GM23338 (cell line): ENCODE measurements at regions not wholly inside any gene's neighbourhood (a gene's known extent, or its start where the extent isn't known, plus 50 kb on each side); places are given as distances from the start of the nearest gene placed in this dataset.

Experiments
- CREB1 ChIP-seq: fragments of 250-450 bp; sonication (Bioruptor Pico); IDR thresholded peaks from 2 replicates; pipeline ENCODE4 v1.5.0; 2020; ENCODE audit warnings: low read depth, mild to moderate bottlenecking, moderate library complexity
- CTCF ChIP-seq, 2 experiments: fragments of 200-600 bp in 1 of 2; sonication (generic) in 1 of 2; conservative IDR thresholded peaks; 2 replicates each; pipeline versions ENCODE4 v1.5.1 to v1.6.1; 2016 to 2017; ENCODE audit warnings: antibody characterized with exemption in 2 of 2, low read depth in 2 of 2, mild to moderate bottlenecking in 2 of 2, moderate library complexity in 1 of 2
- ETS1 ChIP-seq: IDR thresholded peaks from 2 replicates; pipeline ENCODE4 v1.6.1; 2016; ENCODE audit warnings: antibody characterized with exemption
- EZH2 ChIP-seq: fragments of 200-600 bp; sonication (generic); IDR thresholded peaks from one replicate; pipeline ENCODE4 v1.8.0; 2017; ENCODE audit warnings: antibody characterized with exemption, mild to moderate bottlenecking, low read depth; ENCODE audit not compliant: unreplicated experiment
- EZH2phosphoT487 ChIP-seq: fragments of 200-600 bp; sonication (generic); IDR thresholded peaks from one replicate; pipeline ENCODE4 v1.8.1; 2018; ENCODE audit warnings: antibody characterized with exemption; ENCODE audit not compliant: unreplicated experiment
- JUNB ChIP-seq: IDR thresholded peaks from one replicate; pipeline ENCODE4 v1.6.1; 2016; ENCODE audit warnings: antibody characterized with exemption; ENCODE audit not compliant: unreplicated experiment
- NANOG ChIP-seq: IDR thresholded peaks from 2 replicates; pipeline ENCODE4 v1.6.1; 2016; ENCODE audit warnings: antibody characterized with exemption, borderline replicate concordance
- POLR2AphosphoS5 ChIP-seq: IDR thresholded peaks from 2 replicates; pipeline ENCODE4 v1.6.1; 2016; ENCODE audit warnings: antibody characterized with exemption, low read depth
- REST ChIP-seq: IDR thresholded peaks from one replicate; pipeline ENCODE4 v1.6.1; 2018; ENCODE audit warnings: antibody characterized with exemption; ENCODE audit not compliant: unreplicated experiment
- STAT1 ChIP-seq: IDR thresholded peaks from one replicate; pipeline ENCODE4 v1.6.1; 2016; ENCODE audit warnings: antibody characterized with exemption; ENCODE audit not compliant: unreplicated experiment
- ZNF114 ChIP-seq: fragments of 250-450 bp; sonication (Bioruptor Pico); IDR thresholded peaks from 2 replicates; pipeline ENCODE4 v1.5.0; 2020; ENCODE audit warnings: mild to moderate bottlenecking, moderate library complexity
- ZNF331 ChIP-seq: fragments of 250-450 bp; sonication (Bioruptor Pico); IDR thresholded peaks from 2 replicates; pipeline ENCODE4 v1.5.0; 2020; ENCODE audit warnings: low read depth, mild to moderate bottlenecking, moderate library complexity

GRCh38 chr1:4362314-4363044 lies 291.9 kb upstream of the AJAP1 start:
- TF ChIP-seq POLR2AphosphoS5: no peak
- TF ChIP-seq JUNB: no peak
- no peak for TF ChIP-seq CTCF (conservative IDR thresholded peaks at IDR 0.05; ENCODE audit: low read depth in 2 of 2)
- TF ChIP-seq EZH2: no peak
- no peak for TF ChIP-seq REST
- TF ChIP-seq EZH2phosphoT487: no peak
- no peak for TF ChIP-seq STAT1
- no peak for TF ChIP-seq NANOG
- TF ChIP-seq CREB1 (CRISPR knock-in tag): no peak
- no peak for TF ChIP-seq ETS1
- TF ChIP-seq ZNF331 (CRISPR knock-in tag): no peak
- TF ChIP-seq ZNF114 (CRISPR knock-in tag): no peak
